DND-41 (cell line): ENCODE measurements at regions not wholly inside any gene's neighbourhood (a gene's known extent, or its start where the extent isn't known, plus 50 kb on each side); places are given as distances from the start of the nearest gene placed in this dataset.

Source experiments
- ATAC-seq: fragments of 200-7000 bp; cut with Tn5 transposase; 3 replicates; pipeline ENCODE4 v1.9.1; 2021; ENCODE audit warnings: low read depth; ENCODE audit not compliant: insufficient read depth
- DNase-seq: peaks from one replicate; pipeline ENCODE4 v3.0.0-alpha.2; 2020
- H2AFZ ChIP-seq: 2 replicates; pipeline ENCODE4 v1.6.0; 2012; ENCODE audit warnings: low read depth, low read length
- H3K27ac ChIP-seq: 2 replicates; pipeline ENCODE4 v1.5.1; 2012; ENCODE audit warnings: low read length, inconsistent platforms
- H3K27me3 ChIP-seq: fragments of 200-600 bp; sonication (generic); 2 replicates; pipeline ENCODE4 v1.6.0; 2012; ENCODE audit warnings: low read length, mild to moderate bottlenecking, inconsistent platforms; ENCODE audit not compliant: insufficient read depth, poor library complexity
- H3K36me3 ChIP-seq: 2 replicates; pipeline ENCODE4 v1.5.1; 2012; ENCODE audit warnings: low read length, inconsistent platforms; ENCODE audit not compliant: insufficient read depth
- H3K4me1 ChIP-seq: 2 replicates; pipeline ENCODE4 v1.5.1; 2012; ENCODE audit warnings: mild to moderate bottlenecking, low read length; ENCODE audit not compliant: insufficient read depth
- H3K4me2 ChIP-seq: 2 replicates; pipeline ENCODE4 v1.6.0; 2012; ENCODE audit warnings: mild to moderate bottlenecking, moderate library complexity, low read length, inconsistent platforms; ENCODE audit not compliant: insufficient read depth
- H3K4me3 ChIP-seq, 2 experiments: fragments of 200-600 bp in 1 of 2; shearing (Covaris generic) in 1 of 2; 2 replicates each; pipeline ENCODE4 v1.5.1; 2012 to 2016; ENCODE audit warnings: inconsistent platforms in 2 of 2, low read length in 2 of 2, mild to moderate bottlenecking in 2 of 2, low read depth in 1 of 2, moderate library complexity in 1 of 2
- H3K79me2 ChIP-seq: 2 replicates; pipeline ENCODE4 v1.6.0; 2012; ENCODE audit warnings: low read length, inconsistent platforms; ENCODE audit not compliant: insufficient read depth
- H3K9ac ChIP-seq: 2 replicates; pipeline ENCODE4 v1.6.0; 2012; ENCODE audit warnings: low read depth, mild to moderate bottlenecking, inconsistent platforms, low read length, moderate library complexity
- H3K9me3 ChIP-seq: 2 replicates; pipeline ENCODE4 v1.5.1; 2012; ENCODE audit warnings: low read length, moderate library complexity, mild to moderate bottlenecking, inconsistent platforms; ENCODE audit not compliant: insufficient read depth, severe bottlenecking
- H4K20me1 ChIP-seq: 2 replicates; pipeline ENCODE4 v1.6.0; 2012; ENCODE audit warnings: low read length; ENCODE audit not compliant: insufficient read depth
- EZH2 ChIP-seq: IDR thresholded peaks from 3 replicates; pipeline ENCODE4 v1.6.1; 2012; ENCODE audit warnings: borderline replicate concordance, low read depth, mild to moderate bottlenecking, moderate library complexity, low read length, inconsistent platforms; ENCODE audit not compliant: severe bottlenecking
- TF ChIP-seq, protein P1 (sequence below): IDR thresholded peaks from 2 replicates; pipeline ENCODE4 v1.5.1; 2012; ENCODE audit warnings: borderline replicate concordance, low read length, moderate library complexity, mild to moderate bottlenecking; ENCODE audit not compliant: poor library complexity, severe bottlenecking; ENCODE audit errors: extremely low read depth

DNA sequence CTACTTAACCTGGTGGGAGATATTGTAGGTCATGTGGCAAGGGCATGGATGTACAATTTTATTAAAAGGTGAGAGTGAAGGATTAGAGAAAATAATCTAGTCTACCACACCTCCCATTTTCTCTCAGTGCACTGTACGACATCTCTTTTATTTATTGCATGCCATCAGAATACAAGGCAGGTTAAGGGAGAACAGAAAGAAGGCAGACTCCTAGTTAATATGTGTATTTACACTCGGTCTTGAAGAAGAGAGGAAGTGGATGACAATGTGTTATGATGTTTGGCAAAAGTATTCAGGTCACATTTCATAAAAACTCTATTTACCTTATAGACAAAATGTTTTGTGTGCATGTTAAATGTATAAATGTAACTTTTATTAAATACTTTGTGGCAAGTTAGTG lies 306.1 kb downstream of the CTH start:
- Histone ChIP-seq H4K20me1 (no peaks in the 10 kb centered on the region), H3K27ac (no peak overlapping the region), H3K27me3 (no peaks in the 10 kb centered on the region), H3K4me1 (no peaks in the 10 kb centered on the region), H3K79me2 (no peaks in the 10 kb centered on the region), H3K4me2 (no peak overlapping the region), H2AFZ (no peak overlapping the region), H3K9ac (no peak overlapping the region), H3K4me3 (no peak overlapping the region), H3K36me3 (no peaks in the 10 kb centered on the region), H3K9me3 (no peaks in the 10 kb centered on the region)
- DNase-seq (no peak), ATAC-seq (no peak)
- TF ChIP-seq EZH2, result no peak
- TF ChIP-seq, protein P1, sequence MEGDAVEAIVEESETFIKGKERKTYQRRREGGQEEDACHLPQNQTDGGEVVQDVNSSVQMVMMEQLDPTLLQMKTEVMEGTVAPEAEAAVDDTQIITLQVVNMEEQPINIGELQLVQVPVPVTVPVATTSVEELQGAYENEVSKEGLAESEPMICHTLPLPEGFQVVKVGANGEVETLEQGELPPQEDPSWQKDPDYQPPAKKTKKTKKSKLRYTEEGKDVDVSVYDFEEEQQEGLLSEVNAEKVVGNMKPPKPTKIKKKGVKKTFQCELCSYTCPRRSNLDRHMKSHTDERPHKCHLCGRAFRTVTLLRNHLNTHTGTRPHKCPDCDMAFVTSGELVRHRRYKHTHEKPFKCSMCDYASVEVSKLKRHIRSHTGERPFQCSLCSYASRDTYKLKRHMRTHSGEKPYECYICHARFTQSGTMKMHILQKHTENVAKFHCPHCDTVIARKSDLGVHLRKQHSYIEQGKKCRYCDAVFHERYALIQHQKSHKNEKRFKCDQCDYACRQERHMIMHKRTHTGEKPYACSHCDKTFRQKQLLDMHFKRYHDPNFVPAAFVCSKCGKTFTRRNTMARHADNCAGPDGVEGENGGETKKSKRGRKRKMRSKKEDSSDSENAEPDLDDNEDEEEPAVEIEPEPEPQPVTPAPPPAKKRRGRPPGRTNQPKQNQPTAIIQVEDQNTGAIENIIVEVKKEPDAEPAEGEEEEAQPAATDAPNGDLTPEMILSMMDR, result no peak

DNA sequence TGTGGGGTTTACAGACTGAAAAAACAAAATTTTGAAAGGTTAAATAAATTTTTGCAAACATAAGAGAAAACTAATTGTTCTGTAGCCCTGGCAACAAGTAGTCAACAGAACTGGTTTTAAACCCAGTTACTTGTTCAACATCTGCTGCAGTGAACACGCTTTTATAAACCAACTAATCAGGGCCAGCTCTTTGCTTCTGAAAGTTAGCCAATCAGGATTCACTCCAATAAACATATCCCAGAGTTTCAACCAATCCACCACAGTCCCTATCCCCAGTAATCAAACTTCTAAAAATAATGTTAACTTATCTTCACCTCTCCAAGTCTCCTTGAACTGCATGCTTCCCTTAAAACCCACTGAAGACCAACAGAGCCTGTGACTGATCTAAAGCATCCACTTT lies 306.6 kb downstream of the CTH start:
- H3K4me2 ChIP-seq, result no peak overlapping the region
- DNase-seq (no peak), ATAC-seq (no peak)
- no peak overlapping the region for H3K9ac ChIP-seq
- no peak overlapping the region for H2AFZ ChIP-seq
- no peaks in the 10 kb centered on the region for H4K20me1 ChIP-seq
- H3K79me2 ChIP-seq, result no peaks in the 10 kb centered on the region
- H3K27ac ChIP-seq, result no peak overlapping the region
- no peak overlapping the region for H3K4me3 ChIP-seq
- no peaks in the 10 kb centered on the region for H3K9me3 ChIP-seq
- H3K36me3 ChIP-seq, result no peaks in the 10 kb centered on the region
- no peaks in the 10 kb centered on the region for H3K4me1 ChIP-seq
- H3K27me3 ChIP-seq, result no peaks in the 10 kb centered on the region
- no peak for TF ChIP-seq EZH2
- TF ChIP-seq, protein P1, result no peak

DNA sequence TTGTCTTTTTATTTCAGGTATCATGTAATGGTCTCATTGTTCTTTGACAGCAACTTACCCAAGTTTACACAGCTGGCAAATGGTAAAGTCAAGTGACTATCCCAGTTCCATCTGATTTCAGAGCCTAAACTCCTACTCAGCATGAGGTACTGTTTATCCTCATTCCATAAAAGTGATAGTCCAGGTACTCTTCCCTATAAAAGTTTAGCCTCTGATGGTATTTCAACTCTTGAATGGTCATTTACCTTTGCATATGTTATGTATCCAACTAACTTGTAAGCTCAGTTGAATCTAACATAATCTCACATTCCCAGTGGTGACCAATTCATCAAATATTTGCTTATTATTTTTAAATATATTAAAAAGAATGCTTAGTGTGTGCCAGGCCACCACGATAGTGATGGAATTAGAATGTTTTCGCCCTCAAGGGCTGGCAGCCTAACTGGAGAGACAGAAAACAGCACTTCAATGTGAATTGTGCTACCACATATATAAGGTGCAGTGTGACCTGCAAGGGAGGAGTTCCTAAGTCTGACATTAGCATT lies 307.1 kb downstream of the CTH start:
- ATAC-seq (no peak), DNase-seq (no peak)
- no peaks in the 10 kb centered on the region for H3K36me3 ChIP-seq
- H3K4me3 ChIP-seq, result no peak overlapping the region
- no peaks in the 10 kb centered on the region for H4K20me1 ChIP-seq
- TF ChIP-seq, protein P1, result no peak
- TF ChIP-seq EZH2, result no peak
- H3K9ac ChIP-seq, result no peak overlapping the region
- no peak overlapping the region for H3K27ac ChIP-seq
- no peaks in the 10 kb centered on the region for H3K79me2 ChIP-seq
- H3K9me3 ChIP-seq, result no peaks in the 10 kb centered on the region
- H3K4me1 ChIP-seq, result no peaks in the 10 kb centered on the region
- no peaks in the 10 kb centered on the region for H3K27me3 ChIP-seq
- H3K4me2 ChIP-seq, result no peak overlapping the region
- no peak overlapping the region for H2AFZ ChIP-seq

DNA sequence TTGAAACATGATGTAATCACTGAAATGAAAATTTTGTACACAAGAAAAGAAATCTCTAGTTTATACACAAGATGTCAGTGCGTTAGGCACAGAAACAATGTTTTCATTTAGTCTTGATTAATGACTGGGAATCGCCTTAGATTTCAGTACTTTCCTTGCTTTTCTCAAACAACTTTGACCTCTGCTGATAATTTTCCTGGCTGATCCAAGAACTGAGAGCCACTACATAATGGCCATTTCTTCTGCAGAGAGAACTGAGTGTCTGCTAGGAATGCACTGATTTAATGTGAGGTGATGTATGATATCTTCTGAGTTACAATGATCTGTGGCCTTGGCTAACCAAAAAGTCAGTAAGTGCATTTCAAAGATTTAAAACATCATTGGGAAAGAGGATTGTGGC lies 308.1 kb downstream of the CTH start:
- no peak for DNase-seq

More for the DNA sequence above, 308.1 kb downstream of the CTH start:
- no peak for ATAC-seq
- H3K27me3 ChIP-seq, result no peaks in the 10 kb centered on the region
- H3K4me1 ChIP-seq, result no peaks in the 10 kb centered on the region
- H4K20me1 ChIP-seq, result no peaks in the 10 kb centered on the region
- H3K27ac ChIP-seq, result no peak overlapping the region
- H3K79me2 ChIP-seq, result no peaks in the 10 kb centered on the region
- H2AFZ ChIP-seq, result no peak overlapping the region
- H3K4me2 ChIP-seq, result no peak overlapping the region
- TF ChIP-seq, protein P1, result no peak
- TF ChIP-seq EZH2, result no peak
- no peak overlapping the region for H3K4me3 ChIP-seq
- no peaks in the 10 kb centered on the region for H3K9me3 ChIP-seq
- no peak overlapping the region for H3K9ac ChIP-seq
- no peaks in the 10 kb centered on the region for H3K36me3 ChIP-seq
